ENCODE measurements at regions not wholly inside any gene's neighbourhood (a gene's known extent, or its start where the extent isn't known, plus 50 kb on each side); places are given as distances from the start of the nearest gene placed in this dataset.

GRCh38 chr5:66277981-66278380, 133.9 kb downstream of the SREK1 start:
- intact Hi-C loops (cut with DNase I): no loop called here
- H3K36me3 ChIP-seq: no peaks in the 10 kb centered on the region
- H3K27ac ChIP-seq (replicated peaks in 1 of 4): no peak overlapping the region
- peak; percentile 19 for DNase-seq (ENCODE audit: extremely low spot score)
- no peaks in the 10 kb centered on the region for H3K4me1 ChIP-seq
- 65% methylated on average over 2 of the region's 2 CpGs for WGBS
- no peak overlapping the region for H3K4me3 ChIP-seq
- TF ChIP-seq POLR2AphosphoS5 (IDR thresholded peaks at IDR 0.05): no peak
- TF ChIP-seq CTCF (IDR thresholded peaks at IDR 0.05): no peak
- TF ChIP-seq POLR2A (IDR thresholded peaks at IDR 0.05; ENCODE audit: low read depth): no peak
- no peak for TF ChIP-seq EP300 (IDR thresholded peaks at IDR 0.05)
- H3K9me3 ChIP-seq: no peaks in the 10 kb centered on the region
- no peaks in the 10 kb centered on the region for H3K27me3 ChIP-seq

- H3K36me3 ChIP-seq: no peaks in the 10 kb centered on the region
- DNase-seq (ENCODE audit: extremely low spot score): peak; percentile 42
- TF ChIP-seq EP300 (IDR thresholded peaks at IDR 0.05) (no peak), POLR2AphosphoS5 (IDR thresholded peaks at IDR 0.05) (no peak), CTCF (IDR thresholded peaks at IDR 0.05) (no peak), POLR2A (IDR thresholded peaks at IDR 0.05; ENCODE audit: low read depth) (no peak)
- intact Hi-C loops (cut with DNase I): no loop called here
- H3K4me1 ChIP-seq: no peaks in the 10 kb centered on the region
- H3K4me3 ChIP-seq: no peak overlapping the region
- 85% methylated on average over 4 of the region's 4 CpGs for WGBS
- H3K27me3 ChIP-seq: no peaks in the 10 kb centered on the region
- H3K27ac ChIP-seq (replicated peaks in 1 of 4): no peak overlapping the region
- H3K9me3 ChIP-seq: no peaks in the 10 kb centered on the region
Measured at GRCh38 chr5:66281294-66281693, 137.2 kb downstream of the SREK1 start.

GRCh38 chr5:66284588-66285342, 140.7 kb downstream of the SREK1 start:
- H3K27me3 ChIP-seq: no peaks in the 10 kb centered on the region
- WGBS: 78% methylated on average over 2 of the region's 2 CpGs
- TF ChIP-seq POLR2AphosphoS5 (IDR thresholded peaks at IDR 0.05): no peak
- TF ChIP-seq CTCF (IDR thresholded peaks at IDR 0.05): no peak
- TF ChIP-seq EP300 (IDR thresholded peaks at IDR 0.05): no peak
- no peak for TF ChIP-seq POLR2A (IDR thresholded peaks at IDR 0.05; ENCODE audit: low read depth)
- no peaks in the 10 kb centered on the region for H3K4me1 ChIP-seq
- H3K4me3 ChIP-seq: no peak overlapping the region
- intact Hi-C loops (cut with DNase I): no loop called here
- no peaks in the 10 kb centered on the region for H3K9me3 ChIP-seq
- DNase-seq (ENCODE audit: extremely low spot score): peak; percentile 17
- no peak overlapping the region for H3K27ac ChIP-seq (replicated peaks in 1 of 4)
- no peaks in the 10 kb centered on the region for H3K36me3 ChIP-seq

GRCh38 chr5:66285343-66285922, 141.3 kb downstream of the SREK1 start:
- WGBS: 86% methylated on average over 3 of the region's 3 CpGs
- Histone ChIP-seq H3K9me3 (no peaks in the 10 kb centered on the region), H3K27me3 (no peaks in the 10 kb centered on the region), H3K36me3 (no peaks in the 10 kb centered on the region), H3K4me1 (no peaks in the 10 kb centered on the region), H3K4me3 (no peak overlapping the region), H3K27ac (replicated peaks in 1 of 4) (no peak overlapping the region)
- TF ChIP-seq EP300 (IDR thresholded peaks at IDR 0.05) (no peak), POLR2AphosphoS5 (IDR thresholded peaks at IDR 0.05) (no peak), POLR2A (IDR thresholded peaks at IDR 0.05; ENCODE audit: low read depth) (no peak), CTCF (IDR thresholded peaks at IDR 0.05) (no peak)
- peak; percentile 55 for DNase-seq (ENCODE audit: extremely low spot score)
- intact Hi-C loops (cut with DNase I): no loop called here
